ENCODE measurements at regions not wholly inside any gene's neighbourhood (a gene's known extent, or its start where the extent isn't known, plus 50 kb on each side); places are given as distances from the start of the nearest gene placed in this dataset.
A peak's percentile ranks its signal among the peaks of the same experiment; 100 is the strongest.
"Not testable (repeated sequence)": the region's sequence is repeated elsewhere in the genome, so short reads cannot be mapped to it uniquely, and the experiment has no call there.

DNA sequence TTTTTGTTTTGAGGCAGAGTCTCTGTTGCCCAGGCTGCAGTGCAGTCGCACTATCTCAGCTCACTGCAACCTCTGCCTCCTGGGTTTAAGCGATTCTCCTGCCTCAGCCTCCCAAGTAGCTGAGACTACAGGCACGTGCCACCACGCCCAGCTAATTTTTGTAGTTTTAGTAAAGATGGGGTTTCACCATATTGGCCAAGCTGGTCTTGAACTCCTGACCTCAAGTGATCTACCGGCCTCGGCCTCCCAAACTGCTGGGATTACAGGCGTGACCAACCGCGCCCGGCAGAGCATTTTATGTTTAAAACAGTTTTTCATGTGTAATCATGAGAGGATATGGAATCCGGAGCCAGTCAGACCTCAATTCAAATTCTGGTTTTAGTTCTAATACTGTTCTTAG is 94.0 kb upstream of the CHD2 start:
- not testable (repeated sequence) for DNase-seq

GRCh38 chr15:92806763-92807162 is 93.4 kb upstream of the CHD2 start:
- no peak for DNase-seq

GRCh38 chr15:92807971-92808571 is 92.1 kb upstream of the CHD2 start:
- no peak for DNase-seq

DNA sequence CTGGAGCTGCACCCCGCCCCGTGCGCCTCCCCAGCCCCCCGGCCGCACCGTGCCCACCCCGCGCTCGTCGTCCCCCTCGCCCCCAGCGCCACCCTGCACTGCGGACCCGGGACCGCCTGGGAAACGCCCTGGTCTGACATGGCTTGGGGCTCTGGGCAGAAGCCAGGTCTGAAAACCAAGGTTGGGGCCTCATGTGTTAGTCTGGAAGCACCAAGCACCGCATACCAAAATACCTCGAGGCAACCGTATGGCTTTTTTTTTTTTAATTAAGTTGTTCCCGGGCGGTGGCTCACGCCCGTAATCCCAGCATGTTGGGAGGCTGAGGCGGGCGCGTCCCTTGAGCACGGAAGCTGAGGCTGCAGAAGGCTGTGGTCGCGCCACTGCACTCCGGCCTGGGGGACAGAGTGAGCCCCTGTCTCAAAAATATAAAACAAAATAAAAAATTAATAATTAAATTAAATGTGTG is 91.5 kb upstream of the CHD2 start:
- DNase-seq, result peak; percentile 66

DNA sequence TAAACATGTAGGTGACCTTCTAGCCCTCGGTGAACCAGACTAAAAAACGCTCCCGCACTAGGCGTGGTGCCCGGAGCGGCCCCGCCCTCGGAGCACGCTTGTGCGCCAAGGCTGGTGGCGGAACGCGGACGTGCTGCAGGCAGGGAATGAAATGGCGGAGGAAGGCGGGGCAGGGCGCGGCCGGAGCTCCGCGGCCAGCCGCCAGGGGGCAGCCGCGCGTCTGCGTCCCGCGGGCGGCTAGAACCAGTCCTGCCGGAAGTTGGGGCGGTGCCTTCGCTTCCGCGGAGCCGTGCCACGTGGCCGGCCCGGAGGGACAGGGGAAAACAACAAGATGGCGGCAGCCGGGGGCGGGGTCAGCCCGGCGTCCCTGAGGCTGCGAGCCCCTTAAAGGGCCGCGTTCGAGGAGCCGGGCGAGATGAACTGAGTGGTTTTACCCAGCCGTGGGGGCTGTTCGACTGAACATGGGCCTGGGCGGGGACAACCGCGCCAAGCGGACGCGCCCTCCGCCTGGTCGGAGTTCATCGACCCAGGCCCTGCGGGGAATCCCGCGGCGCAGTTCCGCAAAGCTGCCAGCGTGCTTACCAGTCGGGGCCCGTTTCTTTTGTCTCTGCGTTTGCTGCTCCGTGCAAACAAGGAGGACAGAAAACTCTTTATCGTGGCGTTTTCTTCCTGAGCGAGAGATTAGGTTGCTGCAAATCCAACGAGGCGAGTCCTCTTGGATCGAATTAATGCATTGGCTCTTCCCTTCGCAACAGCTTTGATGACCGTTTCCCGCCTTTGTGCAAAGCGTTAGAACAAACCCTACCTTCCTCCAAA is 90.9 kb upstream of the CHD2 start:
- peak; percentile 98 for DNase-seq

GRCh38 chr15:92809880-92810361 is 90.2 kb upstream of the CHD2 start:
- DNase-seq, result peak; percentile 51

DNA sequence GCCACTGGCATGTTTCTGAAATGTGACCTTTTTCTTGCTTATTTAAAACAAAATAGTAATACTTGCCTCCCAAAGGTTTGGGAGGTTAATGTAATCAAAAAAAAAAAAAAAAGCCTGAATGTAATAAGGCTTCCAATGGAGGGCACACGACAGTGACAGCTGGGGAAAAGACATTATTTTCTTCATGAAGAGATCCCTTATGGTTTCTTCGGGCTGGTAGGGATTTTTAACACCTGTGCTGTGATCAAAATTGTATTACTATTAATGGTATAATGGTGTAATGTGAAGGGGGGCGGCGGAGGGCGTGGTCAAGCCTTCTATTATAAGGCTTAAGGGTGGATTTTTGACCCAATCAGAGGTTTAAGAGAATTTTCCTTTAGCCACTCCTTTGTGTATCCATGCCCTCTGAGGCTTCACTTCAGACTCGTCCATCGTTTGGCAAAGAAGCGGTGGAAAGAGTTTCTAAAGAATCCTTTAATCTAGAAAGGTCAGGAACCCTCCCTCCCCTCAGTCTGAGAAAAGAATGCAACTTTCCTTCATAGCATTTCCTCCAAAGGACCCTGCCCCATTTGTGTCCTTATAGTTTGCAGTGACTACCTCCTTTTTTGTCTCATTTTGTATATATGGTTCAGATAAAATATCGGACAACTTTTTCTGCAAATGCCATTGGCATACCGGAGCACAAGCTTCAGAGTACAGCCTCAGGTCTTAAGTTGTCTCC is 89.5 kb upstream of the CHD2 start:
- DNase-seq, result peak; percentile 61

DNA sequence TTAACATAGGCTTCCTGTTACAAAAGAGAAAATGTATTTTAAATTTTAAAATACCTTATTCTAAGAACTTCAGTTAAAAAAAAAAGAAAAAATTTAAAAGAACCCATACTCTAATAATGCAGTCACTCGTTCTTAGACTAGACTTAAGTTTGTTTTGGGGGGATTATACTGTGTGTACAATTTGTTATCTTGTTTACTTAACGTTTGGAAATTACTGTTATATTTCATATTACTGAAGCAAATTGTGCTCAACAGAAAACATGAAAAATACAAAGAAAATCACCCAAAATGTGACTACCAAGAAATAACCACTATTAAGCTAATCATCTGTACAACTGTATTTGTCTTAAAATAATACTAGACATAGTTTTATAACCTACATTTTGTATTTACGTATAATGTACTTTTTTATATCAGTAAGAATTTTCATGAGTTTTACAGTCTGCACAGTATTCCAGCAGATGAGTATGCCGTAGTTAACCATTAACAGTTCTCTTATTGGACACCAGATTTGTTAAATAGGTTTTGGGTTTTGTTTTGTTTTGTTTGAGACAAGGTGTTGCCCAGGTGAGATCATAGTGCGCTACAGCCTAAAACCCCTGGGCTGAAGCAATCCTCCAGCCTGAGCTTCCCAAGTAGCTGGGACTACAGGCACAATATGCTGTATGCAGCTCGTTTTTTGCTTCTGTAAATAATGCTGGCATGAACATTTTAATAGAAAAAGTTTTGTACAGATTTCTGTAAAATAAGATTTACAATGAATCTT is 88.8 kb upstream of the CHD2 start:
- no peak for DNase-seq

- DNase-seq, result no peak
These were observed 87.9 kb upstream of the CHD2 start for GRCh38 chr15:92812271-92812670.

DNA sequence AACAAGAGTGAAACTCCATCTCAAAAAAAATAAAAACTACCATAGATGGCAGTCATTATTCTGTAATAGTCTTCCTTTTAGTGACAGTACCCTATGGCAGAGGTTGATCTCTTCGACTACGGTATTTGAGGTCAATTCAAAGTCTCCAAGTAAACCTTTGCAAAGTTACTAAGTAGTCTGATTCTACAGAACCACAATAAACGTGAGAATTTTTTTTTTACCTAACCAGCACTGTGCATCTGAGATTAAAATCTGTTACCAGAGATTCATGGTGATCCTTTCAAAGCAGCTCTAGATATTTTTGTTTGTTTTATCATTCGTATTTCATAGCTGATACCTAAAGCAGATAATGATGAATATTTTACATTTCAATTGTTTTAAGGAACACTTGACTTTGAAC is 86.6 kb upstream of the CHD2 start:
- no peak for DNase-seq

- no peak for DNase-seq
These were observed 82.7 kb upstream of the CHD2 start for GRCh38 chr15:92817339-92817886.

DNA sequence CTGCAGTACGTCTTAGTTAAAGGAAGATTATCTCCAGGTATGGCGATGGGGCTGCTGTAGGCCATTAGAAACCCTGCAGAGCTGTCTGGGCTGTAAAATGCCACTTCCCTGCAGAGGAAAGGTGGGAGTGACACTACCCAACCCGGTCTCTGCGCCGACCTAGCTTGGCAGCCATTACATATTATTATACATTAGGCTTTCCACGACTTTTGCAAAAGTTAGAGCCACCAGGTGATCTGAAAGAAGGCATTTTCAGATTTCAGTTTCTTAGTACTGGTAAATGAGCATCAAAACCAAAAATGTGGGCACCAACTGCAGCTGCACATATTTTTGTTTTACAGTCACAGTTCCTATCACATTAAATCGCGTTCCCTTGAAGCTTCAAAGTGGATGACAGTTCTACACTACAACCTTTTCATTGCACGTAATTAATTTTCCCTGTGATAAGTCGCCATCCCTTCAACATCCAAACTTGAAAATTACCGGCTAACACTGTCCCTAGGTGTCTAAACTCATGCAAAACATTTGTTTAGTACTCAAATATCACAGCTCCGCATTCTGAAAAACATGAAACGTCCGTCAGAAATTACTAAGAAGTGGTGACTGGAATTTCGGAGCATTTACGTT is 81.4 kb upstream of the CHD2 start:
- DNase-seq, result no peak

DNA sequence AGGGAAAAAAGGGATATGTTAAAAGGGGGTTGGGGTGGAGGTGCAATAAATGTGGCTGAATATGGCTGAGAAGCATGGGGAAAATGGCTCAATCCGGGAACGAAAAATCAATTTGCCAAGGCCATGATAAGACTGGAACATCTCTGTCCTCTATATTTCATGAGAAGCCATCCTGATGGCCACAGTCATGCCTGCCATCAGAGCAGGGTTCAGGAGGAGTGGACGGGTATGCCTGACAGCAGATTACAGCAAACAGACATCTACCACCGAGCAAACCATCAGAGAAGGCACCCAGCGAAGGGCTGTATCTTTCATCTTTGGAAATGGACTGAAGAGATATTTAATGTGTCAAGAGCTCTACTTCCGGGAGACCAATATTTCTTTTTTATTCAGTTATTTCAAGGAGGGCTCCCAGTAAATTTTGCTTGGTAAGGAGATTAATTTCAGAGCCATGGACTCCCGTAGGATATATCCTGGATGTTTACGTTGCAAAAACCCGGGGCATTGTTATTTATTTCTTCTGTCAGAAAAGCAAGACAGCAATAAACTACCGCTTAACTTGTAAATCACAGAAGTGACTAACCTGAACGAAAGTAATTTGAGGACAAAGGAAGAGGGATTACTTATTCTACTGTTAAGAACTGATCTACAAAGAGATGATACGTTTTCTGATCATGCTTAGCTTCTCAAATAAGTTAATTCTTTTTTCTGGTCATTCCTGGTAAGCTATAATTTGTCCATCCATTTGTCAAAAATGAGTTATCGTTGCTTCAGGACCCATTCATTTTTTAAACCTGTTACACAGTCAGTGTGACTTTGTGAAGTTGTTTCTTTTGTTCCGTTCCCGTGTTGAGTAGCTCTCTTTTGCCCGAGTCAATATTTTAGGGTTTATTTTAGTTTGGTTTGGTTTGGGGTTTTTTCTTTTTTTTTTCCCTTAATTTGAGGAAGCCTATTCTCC is 80.6 kb upstream of the CHD2 start:
- DNase-seq, result no peak

DNA sequence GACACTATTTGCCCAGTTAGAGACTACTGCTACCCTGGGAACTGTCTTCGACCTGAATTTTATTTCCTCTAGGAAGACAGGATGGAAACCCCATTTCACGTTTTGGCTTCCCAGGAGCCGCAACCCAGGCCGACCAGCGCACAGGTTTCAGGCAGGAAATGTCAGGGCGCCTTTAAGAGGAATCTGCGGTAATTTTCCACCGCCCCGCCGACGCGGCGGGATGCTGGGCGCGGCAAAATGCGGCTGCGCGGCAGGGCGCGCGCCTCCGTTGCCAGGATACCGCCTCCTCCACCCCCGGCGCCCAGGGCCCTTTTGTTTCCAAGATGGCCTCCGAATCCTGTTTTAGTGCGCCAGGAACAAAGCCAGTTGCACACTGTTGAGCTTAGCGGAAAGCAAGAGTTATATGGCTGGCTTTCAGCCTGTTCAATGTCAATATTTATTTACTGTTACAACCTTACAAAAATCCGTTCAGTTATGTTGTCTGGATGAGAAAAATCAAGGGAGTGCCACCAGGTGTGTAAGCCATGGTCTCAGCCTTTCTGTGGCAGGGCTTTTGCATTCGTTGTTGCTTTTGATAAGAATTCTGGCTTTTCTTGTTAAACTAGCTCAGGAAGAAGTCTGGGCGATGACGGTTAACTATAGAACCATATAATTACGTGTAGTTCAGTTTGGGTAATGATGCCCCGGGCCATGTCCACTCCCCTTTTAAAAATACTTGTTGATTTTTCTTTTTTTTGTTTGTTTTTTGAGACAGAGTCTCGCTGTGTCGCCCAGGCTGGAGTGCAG is 79.7 kb upstream of the CHD2 start:
- DNase-seq, result peak; percentile 91

DNA sequence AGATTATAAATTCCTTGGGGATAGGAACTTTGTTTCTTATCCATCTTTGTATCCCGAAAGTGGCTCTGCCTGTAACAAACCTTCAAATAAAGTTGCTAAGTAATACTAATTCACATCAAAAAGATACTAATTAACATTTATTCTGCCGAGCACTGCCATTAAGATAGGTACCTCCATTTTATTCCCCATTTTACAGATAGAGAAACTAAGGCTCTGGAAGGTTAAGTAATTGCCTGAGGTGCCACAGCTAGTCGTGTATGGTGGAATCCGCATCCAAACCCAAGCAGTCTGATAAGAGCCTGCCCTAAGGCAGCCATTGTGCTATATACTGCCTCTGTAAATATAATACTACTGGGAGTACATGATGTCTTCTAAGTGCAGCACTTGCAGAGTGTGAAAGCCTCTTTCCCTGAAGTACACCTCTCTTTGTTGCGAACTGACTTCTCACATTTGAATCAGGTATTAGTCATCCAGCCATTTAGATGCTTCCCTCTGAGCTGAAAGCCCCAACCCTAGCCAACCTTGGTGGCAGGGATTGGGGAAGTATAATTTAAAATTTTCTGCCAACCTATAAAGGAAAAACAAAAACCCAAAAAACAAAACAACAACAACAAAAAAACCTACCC is 78.5 kb upstream of the CHD2 start:
- no peak for DNase-seq

DNA sequence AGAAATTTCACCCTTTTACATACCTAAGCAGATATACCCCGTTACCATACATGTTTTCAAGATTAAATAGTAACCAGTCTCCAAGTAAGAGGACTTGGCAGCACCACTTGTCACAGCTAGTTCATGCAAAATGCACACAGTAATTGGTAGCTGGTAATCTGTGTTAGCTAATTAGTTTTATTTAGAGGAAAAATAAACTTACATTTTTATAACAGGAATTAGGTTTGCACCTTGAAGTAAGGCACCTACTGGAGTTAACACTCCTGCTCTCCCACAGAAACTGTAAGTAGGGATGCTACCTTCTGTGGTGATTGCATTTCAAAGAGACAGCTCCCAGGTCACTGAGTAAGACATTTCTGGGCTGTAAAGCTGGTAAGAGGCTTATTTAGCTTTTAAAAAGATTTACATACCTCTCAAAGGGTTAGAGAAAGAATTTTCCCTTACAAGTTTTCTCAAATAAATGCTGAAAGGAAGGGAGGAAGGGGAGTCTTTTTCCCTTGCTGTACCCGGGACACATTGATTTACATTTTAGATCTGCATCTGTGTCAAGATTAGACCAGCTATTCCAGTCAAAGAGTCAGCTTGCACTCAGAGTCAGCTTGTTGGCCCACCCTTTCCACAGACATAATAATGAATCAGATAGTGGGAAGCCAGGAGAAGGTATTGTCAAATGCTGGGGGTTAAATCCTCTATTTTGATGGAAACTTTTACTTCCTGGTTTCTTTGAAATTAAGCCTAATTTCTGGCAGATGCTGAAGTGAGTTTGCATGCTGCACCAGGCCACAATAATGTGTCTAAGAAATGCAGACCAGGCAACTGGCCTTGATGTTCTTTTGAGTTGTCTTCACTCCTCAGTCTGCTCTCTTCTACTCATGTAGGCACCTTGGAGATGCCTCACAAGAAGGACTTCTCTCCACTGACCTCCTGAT is 77.6 kb upstream of the CHD2 start:
- DNase-seq, result no peak

DNA sequence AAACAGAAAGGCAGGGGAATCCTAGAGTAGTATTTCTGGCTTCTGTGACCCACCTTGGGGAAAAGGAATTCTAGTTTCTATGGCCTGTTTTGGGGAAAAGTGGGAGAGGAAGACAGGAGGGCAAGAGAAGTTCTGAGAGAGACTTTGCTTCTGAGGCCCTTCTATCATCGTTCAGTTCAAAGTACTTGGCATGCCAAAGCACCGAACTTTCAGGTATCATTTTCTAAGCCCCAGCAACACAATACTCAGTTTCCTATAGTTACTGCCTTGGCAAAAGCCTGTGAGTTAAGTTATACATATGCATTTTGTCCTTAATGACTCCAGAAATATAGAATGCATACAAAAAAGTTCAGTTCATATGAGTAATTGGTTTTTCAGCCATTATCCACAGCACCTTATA is 74.1 kb upstream of the CHD2 start:
- no peak for DNase-seq

DNA sequence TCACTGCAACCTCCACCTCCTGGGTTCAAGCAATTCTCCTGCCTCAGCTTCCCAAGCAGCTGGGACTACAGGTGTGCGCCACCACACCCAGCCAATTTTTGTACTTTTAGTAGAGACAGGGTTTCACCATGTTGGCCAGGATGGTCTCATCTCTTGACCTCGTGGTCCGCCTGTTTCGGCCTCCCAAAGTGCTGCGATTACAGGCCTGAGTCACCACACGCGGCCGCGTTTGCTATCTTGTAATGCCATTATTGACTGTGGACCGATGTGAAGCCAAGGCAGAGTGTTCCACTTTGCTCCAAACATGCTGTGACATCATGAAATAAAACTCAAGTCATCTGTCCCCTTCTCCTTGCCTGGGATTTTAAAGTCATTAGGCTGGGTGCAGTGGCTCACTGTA is 72.1 kb upstream of the CHD2 start:
- not testable (repeated sequence) for DNase-seq
